ENCODE measurements at regions not wholly inside any gene's neighbourhood (a gene's known extent, or its start where the extent isn't known, plus 50 kb on each side); places are given as distances from the start of the nearest gene placed in this dataset.

DNA sequence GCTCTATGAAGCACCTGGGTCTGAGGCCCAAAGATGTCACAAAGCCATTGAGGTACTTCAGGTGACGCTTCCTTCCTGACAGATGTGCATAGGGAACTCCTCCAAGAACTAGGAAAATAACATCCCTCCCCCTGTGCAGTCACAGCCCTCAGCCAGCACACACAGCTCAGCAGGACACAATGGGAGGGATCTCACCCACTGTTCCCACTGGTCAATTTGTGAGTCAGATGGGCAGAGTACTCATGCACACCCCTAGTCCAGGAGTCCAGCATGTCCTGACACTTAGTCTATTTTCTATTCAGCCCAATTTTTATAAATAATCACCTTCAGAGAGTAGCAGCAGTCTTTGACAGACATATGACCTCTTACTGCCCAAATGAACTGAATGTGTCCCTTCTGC, 60.7 kb upstream of the PFKP start:
- no peak for DNase-seq (ENCODE audit: low spot score)
- no peak overlapping the region for H3K4me3 Mint-ChIP-seq
- ChIA-PET CTCF (no interaction called here), POLR2A (no interaction called here)
- no peak for ATAC-seq
- TF ChIP-seq, protein P1, sequence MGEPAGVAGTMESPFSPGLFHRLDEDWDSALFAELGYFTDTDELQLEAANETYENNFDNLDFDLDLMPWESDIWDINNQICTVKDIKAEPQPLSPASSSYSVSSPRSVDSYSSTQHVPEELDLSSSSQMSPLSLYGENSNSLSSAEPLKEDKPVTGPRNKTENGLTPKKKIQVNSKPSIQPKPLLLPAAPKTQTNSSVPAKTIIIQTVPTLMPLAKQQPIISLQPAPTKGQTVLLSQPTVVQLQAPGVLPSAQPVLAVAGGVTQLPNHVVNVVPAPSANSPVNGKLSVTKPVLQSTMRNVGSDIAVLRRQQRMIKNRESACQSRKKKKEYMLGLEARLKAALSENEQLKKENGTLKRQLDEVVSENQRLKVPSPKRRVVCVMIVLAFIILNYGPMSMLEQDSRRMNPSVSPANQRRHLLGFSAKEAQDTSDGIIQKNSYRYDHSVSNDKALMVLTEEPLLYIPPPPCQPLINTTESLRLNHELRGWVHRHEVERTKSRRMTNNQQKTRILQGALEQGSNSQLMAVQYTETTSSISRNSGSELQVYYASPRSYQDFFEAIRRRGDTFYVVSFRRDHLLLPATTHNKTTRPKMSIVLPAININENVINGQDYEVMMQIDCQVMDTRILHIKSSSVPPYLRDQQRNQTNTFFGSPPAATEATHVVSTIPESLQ (CRISPR knock-in tag; IDR thresholded peaks at IDR 0.05): no peak
- TF ChIP-seq ELF4 (CRISPR knock-in tag; IDR thresholded peaks at IDR 0.05; ENCODE audit: low read depth): no peak
- peaks cover 6% of the 10 kb centered on the region for H3K4me1 Mint-ChIP-seq
- H3K27me3 Mint-ChIP-seq (ENCODE audit: low read depth): no peaks in the 10 kb centered on the region
- H3K9me3 Mint-ChIP-seq: 0 out of 2 replicates have a peak, but pooled peaks cover 5% of the 10 kb centered on the region
- no peaks in the 10 kb centered on the region for H3K36me3 Mint-ChIP-seq
- no peak overlapping the region for H3K27ac Mint-ChIP-seq

DNA sequence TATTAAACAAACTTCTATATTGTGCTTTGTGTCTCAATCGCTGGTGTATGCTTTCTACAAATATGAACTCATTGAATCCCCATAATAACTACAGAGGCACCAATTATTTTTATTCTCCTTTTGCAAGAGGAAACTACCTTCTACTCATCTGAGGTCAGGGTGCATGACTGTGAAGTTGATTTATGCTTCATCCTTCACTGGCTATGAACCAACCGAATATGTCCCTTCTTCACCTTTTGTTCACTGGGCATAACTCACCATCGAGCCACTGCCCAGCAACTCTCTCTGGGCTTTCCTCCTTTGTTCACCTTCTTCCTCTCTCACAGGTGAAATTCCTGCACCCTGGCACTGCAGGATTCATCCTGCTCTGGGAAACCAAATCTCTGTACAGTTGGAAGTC, 61.3 kb upstream of the PFKP start:
- Mint-ChIP-seq H3K27ac (no peak overlapping the region), H3K4me3 (no peak overlapping the region), H3K9me3 (0 out of 2 replicates have a peak, but pooled peaks cover 6% of the 10 kb centered on the region), H3K4me1 (peaks cover 6% of the 10 kb centered on the region), H3K36me3 (no peaks in the 10 kb centered on the region), H3K27me3 (ENCODE audit: low read depth) (peaks cover 2% of the 10 kb centered on the region; the same call in 1 of the 2 replicates)
- ATAC-seq: no peak
- POLR2A ChIA-PET: no interaction called here
- no peak for DNase-seq (ENCODE audit: low spot score)
- CTCF ChIA-PET: no interaction called here
- TF ChIP-seq, protein P2, sequence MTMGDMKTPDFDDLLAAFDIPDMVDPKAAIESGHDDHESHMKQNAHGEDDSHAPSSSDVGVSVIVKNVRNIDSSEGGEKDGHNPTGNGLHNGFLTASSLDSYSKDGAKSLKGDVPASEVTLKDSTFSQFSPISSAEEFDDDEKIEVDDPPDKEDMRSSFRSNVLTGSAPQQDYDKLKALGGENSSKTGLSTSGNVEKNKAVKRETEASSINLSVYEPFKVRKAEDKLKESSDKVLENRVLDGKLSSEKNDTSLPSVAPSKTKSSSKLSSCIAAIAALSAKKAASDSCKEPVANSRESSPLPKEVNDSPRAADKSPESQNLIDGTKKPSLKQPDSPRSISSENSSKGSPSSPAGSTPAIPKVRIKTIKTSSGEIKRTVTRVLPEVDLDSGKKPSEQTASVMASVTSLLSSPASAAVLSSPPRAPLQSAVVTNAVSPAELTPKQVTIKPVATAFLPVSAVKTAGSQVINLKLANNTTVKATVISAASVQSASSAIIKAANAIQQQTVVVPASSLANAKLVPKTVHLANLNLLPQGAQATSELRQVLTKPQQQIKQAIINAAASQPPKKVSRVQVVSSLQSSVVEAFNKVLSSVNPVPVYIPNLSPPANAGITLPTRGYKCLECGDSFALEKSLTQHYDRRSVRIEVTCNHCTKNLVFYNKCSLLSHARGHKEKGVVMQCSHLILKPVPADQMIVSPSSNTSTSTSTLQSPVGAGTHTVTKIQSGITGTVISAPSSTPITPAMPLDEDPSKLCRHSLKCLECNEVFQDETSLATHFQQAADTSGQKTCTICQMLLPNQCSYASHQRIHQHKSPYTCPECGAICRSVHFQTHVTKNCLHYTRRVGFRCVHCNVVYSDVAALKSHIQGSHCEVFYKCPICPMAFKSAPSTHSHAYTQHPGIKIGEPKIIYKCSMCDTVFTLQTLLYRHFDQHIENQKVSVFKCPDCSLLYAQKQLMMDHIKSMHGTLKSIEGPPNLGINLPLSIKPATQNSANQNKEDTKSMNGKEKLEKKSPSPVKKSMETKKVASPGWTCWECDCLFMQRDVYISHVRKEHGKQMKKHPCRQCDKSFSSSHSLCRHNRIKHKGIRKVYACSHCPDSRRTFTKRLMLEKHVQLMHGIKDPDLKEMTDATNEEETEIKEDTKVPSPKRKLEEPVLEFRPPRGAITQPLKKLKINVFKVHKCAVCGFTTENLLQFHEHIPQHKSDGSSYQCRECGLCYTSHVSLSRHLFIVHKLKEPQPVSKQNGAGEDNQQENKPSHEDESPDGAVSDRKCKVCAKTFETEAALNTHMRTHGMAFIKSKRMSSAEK (CRISPR knock-in tag; IDR thresholded peaks at IDR 0.05; ENCODE audit: borderline replicate concordance): no peak
- no peak for TF ChIP-seq SMAD3 (CRISPR knock-in tag; IDR thresholded peaks at IDR 0.05; ENCODE audit: borderline replicate concordance)
- no peak for TF ChIP-seq CREM (CRISPR knock-in tag; IDR thresholded peaks at IDR 0.05)
- TF ChIP-seq RORB (CRISPR knock-in tag; IDR thresholded peaks at IDR 0.05): no peak
- TF ChIP-seq ZNF423 (CRISPR knock-in tag; IDR thresholded peaks at IDR 0.05): no peak
- no peak for TF ChIP-seq ZNF121 (CRISPR knock-in tag; IDR thresholded peaks at IDR 0.05)
- TF ChIP-seq, protein P3, sequence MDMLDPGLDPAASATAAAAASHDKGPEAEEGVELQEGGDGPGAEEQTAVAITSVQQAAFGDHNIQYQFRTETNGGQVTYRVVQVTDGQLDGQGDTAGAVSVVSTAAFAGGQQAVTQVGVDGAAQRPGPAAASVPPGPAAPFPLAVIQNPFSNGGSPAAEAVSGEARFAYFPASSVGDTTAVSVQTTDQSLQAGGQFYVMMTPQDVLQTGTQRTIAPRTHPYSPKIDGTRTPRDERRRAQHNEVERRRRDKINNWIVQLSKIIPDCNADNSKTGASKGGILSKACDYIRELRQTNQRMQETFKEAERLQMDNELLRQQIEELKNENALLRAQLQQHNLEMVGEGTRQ (CRISPR knock-in tag; IDR thresholded peaks at IDR 0.05): no peak
- TF ChIP-seq, protein P4, sequence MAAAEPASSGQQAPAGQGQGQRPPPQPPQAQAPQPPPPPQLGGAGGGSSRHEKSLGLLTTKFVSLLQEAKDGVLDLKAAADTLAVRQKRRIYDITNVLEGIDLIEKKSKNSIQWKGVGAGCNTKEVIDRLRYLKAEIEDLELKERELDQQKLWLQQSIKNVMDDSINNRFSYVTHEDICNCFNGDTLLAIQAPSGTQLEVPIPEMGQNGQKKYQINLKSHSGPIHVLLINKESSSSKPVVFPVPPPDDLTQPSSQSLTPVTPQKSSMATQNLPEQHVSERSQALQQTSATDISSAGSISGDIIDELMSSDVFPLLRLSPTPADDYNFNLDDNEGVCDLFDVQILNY (CRISPR knock-in tag; IDR thresholded peaks at IDR 0.05): no peak
- no peak for TF ChIP-seq JUN (CRISPR knock-in tag; IDR thresholded peaks at IDR 0.05)
- TF ChIP-seq, protein P5, sequence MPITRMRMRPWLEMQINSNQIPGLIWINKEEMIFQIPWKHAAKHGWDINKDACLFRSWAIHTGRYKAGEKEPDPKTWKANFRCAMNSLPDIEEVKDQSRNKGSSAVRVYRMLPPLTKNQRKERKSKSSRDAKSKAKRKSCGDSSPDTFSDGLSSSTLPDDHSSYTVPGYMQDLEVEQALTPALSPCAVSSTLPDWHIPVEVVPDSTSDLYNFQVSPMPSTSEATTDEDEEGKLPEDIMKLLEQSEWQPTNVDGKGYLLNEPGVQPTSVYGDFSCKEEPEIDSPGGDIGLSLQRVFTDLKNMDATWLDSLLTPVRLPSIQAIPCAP (CRISPR knock-in tag; IDR thresholded peaks at IDR 0.05): no peak
- TF ChIP-seq CREB1 (CRISPR knock-in tag; IDR thresholded peaks at IDR 0.05): no peak
- no peak for TF ChIP-seq TP53 (CRISPR knock-in tag; IDR thresholded peaks at IDR 0.05)
- TF ChIP-seq, protein P6, sequence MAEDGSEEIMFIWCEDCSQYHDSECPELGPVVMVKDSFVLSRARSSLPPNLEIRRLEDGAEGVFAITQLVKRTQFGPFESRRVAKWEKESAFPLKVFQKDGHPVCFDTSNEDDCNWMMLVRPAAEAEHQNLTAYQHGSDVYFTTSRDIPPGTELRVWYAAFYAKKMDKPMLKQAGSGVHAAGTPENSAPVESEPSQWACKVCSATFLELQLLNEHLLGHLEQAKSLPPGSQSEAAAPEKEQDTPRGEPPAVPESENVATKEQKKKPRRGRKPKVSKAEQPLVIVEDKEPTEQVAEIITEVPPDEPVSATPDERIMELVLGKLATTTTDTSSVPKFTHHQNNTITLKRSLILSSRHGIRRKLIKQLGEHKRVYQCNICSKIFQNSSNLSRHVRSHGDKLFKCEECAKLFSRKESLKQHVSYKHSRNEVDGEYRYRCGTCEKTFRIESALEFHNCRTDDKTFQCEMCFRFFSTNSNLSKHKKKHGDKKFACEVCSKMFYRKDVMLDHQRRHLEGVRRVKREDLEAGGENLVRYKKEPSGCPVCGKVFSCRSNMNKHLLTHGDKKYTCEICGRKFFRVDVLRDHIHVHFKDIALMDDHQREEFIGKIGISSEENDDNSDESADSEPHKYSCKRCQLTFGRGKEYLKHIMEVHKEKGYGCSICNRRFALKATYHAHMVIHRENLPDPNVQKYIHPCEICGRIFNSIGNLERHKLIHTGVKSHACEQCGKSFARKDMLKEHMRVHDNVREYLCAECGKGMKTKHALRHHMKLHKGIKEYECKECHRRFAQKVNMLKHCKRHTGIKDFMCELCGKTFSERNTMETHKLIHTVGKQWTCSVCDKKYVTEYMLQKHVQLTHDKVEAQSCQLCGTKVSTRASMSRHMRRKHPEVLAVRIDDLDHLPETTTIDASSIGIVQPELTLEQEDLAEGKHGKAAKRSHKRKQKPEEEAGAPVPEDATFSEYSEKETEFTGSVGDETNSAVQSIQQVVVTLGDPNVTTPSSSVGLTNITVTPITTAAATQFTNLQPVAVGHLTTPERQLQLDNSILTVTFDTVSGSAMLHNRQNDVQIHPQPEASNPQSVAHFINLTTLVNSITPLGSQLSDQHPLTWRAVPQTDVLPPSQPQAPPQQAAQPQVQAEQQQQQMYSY (CRISPR knock-in tag; IDR thresholded peaks at IDR 0.05): no peak
- TF ChIP-seq, protein P7, sequence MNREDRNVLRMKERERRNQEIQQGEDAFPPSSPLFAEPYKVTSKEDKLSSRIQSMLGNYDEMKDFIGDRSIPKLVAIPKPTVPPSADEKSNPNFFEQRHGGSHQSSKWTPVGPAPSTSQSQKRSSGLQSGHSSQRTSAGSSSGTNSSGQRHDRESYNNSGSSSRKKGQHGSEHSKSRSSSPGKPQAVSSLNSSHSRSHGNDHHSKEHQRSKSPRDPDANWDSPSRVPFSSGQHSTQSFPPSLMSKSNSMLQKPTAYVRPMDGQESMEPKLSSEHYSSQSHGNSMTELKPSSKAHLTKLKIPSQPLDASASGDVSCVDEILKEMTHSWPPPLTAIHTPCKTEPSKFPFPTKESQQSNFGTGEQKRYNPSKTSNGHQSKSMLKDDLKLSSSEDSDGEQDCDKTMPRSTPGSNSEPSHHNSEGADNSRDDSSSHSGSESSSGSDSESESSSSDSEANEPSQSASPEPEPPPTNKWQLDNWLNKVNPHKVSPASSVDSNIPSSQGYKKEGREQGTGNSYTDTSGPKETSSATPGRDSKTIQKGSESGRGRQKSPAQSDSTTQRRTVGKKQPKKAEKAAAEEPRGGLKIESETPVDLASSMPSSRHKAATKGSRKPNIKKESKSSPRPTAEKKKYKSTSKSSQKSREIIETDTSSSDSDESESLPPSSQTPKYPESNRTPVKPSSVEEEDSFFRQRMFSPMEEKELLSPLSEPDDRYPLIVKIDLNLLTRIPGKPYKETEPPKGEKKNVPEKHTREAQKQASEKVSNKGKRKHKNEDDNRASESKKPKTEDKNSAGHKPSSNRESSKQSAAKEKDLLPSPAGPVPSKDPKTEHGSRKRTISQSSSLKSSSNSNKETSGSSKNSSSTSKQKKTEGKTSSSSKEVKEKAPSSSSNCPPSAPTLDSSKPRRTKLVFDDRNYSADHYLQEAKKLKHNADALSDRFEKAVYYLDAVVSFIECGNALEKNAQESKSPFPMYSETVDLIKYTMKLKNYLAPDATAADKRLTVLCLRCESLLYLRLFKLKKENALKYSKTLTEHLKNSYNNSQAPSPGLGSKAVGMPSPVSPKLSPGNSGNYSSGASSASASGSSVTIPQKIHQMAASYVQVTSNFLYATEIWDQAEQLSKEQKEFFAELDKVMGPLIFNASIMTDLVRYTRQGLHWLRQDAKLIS (CRISPR knock-in tag; IDR thresholded peaks at IDR 0.05; ENCODE audit: borderline replicate concordance): no peak
- no peak for TF ChIP-seq TEAD1 (CRISPR knock-in tag; IDR thresholded peaks at IDR 0.05)
- no peak for TF ChIP-seq FOXK1 (CRISPR knock-in tag; IDR thresholded peaks at IDR 0.05)
